ENCODE measurements at regions not wholly inside any gene's neighbourhood (a gene's known extent, or its start where the extent isn't known, plus 50 kb on each side); places are given as distances from the start of the nearest gene placed in this dataset.

DNA sequence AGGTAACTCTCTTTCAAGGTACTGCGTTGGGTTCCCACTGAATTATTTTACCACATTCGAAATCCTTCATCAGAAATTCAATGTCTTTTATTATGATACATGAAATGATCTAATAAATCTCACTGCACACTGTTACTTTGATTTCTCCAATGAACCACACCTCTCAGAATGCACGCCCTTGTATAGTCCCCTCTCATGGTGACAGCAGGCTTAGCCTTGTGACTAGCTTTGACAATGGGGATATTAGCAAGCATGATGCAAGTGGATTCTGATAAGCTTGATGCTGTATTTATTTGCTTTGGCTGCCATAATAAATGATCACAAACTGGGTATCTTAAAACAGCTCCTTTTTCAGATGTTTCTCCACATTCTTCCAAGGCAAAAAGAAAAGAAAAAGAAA lies 100.4 kb upstream of the ETV6 start:
- Mint-ChIP-seq H3K27me3 (ENCODE audit: unreplicated experiment) (no peaks in the 10 kb centered on the region), H3K27ac (ENCODE audit: unreplicated experiment) (no peak overlapping the region), H3K4me3 (ENCODE audit: low read depth, unreplicated experiment) (no peak overlapping the region), H3K36me3 (ENCODE audit: insufficient read depth, unreplicated experiment) (peaks cover 17% of the 10 kb centered on the region), H3K9me3 (ENCODE audit: low read depth, unreplicated experiment) (no peaks in the 10 kb centered on the region), H3K4me1 (ENCODE audit: low read depth, unreplicated experiment) (peaks cover 4% of the 10 kb centered on the region)
- no peak for DNase-seq
- intact Hi-C loops (cut with micrococcal nuclease; ENCODE audit: unreplicated experiment): no loop called here
- no peak for TF ChIP-seq CTCF (IDR thresholded peaks at IDR 0.05; ENCODE audit: unreplicated experiment)
- BruUV-seq (replicated peaks): no TSS peak
- CTCF ChIA-PET: no interaction called here

GRCh38 chr12:11553871-11554533 lies 95.5 kb upstream of the ETV6 start:
- peak; percentile 64 for DNase-seq
- TF ChIP-seq CTCF (IDR thresholded peaks at IDR 0.05; ENCODE audit: unreplicated experiment): peak; percentile 46
- Mint-ChIP-seq H3K27ac (ENCODE audit: unreplicated experiment) (no peak overlapping the region), H3K9me3 (ENCODE audit: low read depth, unreplicated experiment) (no peaks in the 10 kb centered on the region), H3K4me1 (ENCODE audit: low read depth, unreplicated experiment) (peaks cover 25% of the 10 kb centered on the region), H3K4me3 (ENCODE audit: low read depth, unreplicated experiment) (no peak overlapping the region), H3K27me3 (ENCODE audit: unreplicated experiment) (no peaks in the 10 kb centered on the region), H3K36me3 (ENCODE audit: insufficient read depth, unreplicated experiment) (no peaks in the 10 kb centered on the region)
- intact Hi-C loops (cut with micrococcal nuclease; ENCODE audit: unreplicated experiment): loop anchor here (1.0 kb wide), 1 partner anchor 479 kb away; no protein-coding TSS in a partner anchor
- no TSS peak for BruUV-seq (replicated peaks)
- CTCF ChIA-PET: no interaction called here

GRCh38 chr12:11555195-11555594 lies 94.3 kb upstream of the ETV6 start:
- H3K27me3 Mint-ChIP-seq (ENCODE audit: unreplicated experiment): no peaks in the 10 kb centered on the region
- peak overlapping the region; percentile 22 for H3K4me3 Mint-ChIP-seq (ENCODE audit: low read depth, unreplicated experiment)
- no TSS peak for BruUV-seq (replicated peaks)
- H3K9me3 Mint-ChIP-seq (ENCODE audit: low read depth, unreplicated experiment): no peaks in the 10 kb centered on the region
- no peak overlapping the region for H3K27ac Mint-ChIP-seq (ENCODE audit: unreplicated experiment)
- intact Hi-C loops (cut with micrococcal nuclease; ENCODE audit: unreplicated experiment): no loop called here
- no peaks in the 10 kb centered on the region for H3K36me3 Mint-ChIP-seq (ENCODE audit: insufficient read depth, unreplicated experiment)
- no peak for TF ChIP-seq CTCF (IDR thresholded peaks at IDR 0.05; ENCODE audit: unreplicated experiment)
- peaks cover 25% of the 10 kb centered on the region for H3K4me1 Mint-ChIP-seq (ENCODE audit: low read depth, unreplicated experiment)
- CTCF ChIA-PET: interaction anchor here (0.8 to 1.1 kb wide), 2 partner anchors 26 to 478 kb away, joined by 3 read pairs; no protein-coding TSS in a partner anchor
- no peak for DNase-seq

DNA sequence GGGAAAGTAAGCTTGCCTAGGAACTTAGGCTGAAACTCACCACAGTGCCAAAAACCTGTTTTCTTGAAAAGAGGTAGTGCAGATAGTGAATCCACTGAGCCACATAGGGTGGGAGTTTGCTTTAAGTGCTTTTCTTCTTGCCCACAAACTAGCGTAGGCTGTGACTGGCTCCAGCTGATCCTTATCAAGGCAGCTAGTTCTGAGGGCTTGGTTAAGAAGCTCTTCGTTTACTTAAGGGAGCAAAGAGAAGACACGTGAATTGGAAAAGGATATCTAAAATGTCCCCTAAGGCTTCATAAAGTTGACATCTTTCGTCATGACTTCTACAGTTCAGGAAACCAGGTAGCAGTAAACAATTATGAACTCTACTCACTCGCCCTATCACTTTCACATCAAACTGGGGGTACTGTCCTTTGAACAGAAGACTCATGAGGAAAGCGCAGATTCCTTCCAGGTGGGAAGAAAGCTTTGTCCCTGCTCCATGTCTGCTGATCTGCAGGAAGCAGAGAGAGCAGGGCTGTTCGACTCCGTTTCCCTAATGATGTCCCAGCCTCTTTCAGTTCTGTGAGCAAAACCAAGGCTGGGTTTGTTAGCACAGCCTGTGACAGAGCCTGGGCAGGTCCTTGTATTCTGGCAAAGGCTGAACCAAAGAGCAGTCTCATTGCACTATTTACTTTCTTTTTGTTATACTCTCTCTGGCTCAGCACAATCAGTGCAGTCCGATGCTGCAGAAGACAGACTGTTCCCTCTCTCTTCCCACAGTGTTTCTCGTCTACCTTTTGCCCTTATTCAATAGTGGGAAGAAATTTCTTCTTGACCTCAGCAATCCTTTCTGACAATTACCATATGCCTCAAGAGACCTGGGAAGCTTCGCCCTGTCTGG lies 93.5 kb upstream of the ETV6 start:
- DNase-seq: no peak
- CTCF ChIA-PET: interaction anchor here (0.6 to 1.1 kb wide), 3 partner anchors 25 to 477 kb away, joined by 3 read pairs; no protein-coding TSS in a partner anchor
- BruUV-seq (replicated peaks): no TSS peak
- Mint-ChIP-seq H3K4me3 (ENCODE audit: low read depth, unreplicated experiment) (peak overlapping the region; percentile 22), H3K4me1 (ENCODE audit: low read depth, unreplicated experiment) (peaks cover 28% of the 10 kb centered on the region), H3K27me3 (ENCODE audit: unreplicated experiment) (no peaks in the 10 kb centered on the region), H3K36me3 (ENCODE audit: insufficient read depth, unreplicated experiment) (no peaks in the 10 kb centered on the region), H3K27ac (ENCODE audit: unreplicated experiment) (no peak overlapping the region), H3K9me3 (ENCODE audit: low read depth, unreplicated experiment) (no peaks in the 10 kb centered on the region)
- intact Hi-C loops (cut with micrococcal nuclease; ENCODE audit: unreplicated experiment): no loop called here
- no peak for TF ChIP-seq CTCF (IDR thresholded peaks at IDR 0.05; ENCODE audit: unreplicated experiment)
